CD14-positive monocyte (primary cell): ENCODE measurements at regions not wholly inside any gene's neighbourhood (a gene's known extent, or its start where the extent isn't known, plus 50 kb on each side); places are given as distances from the start of the nearest gene placed in this dataset.

Experiments used
- DNase-seq, 3 donors: peaks; one replicate each; pipeline ENCODE4 v3.0.0-alpha.2; 2011 to 2022
- H2AFZ ChIP-seq: 2 replicates; pipeline ENCODE4 v1.6.0; 2012; ENCODE audit warnings: mild to moderate bottlenecking, low read depth, low read length, inconsistent platforms; ENCODE audit not compliant: insufficient read depth, poor library complexity, severe bottlenecking
- H3K27ac ChIP-seq, 2 donors: 1 replicate in 1 of 2; 2 replicates in 1 of 2; pipeline ENCODE4 v1.5.1; 2012 to 2013; ENCODE audit warnings: low read length in 2 of 2, control low read depth in 1 of 2, inconsistent platforms in 1 of 2, low read depth in 1 of 2, mild to moderate bottlenecking in 1 of 2
- H3K27me3 ChIP-seq, 2 donors: one replicate each; pipeline versions ENCODE4 v1.6.0 to v1.6.1; 2011 to 2013; ENCODE audit warnings: low read length in 2 of 2; ENCODE audit not compliant: control insufficient read depth in 2 of 2, insufficient read depth in 2 of 2
- H3K36me3 ChIP-seq, 2 donors: replicated peaks in 1 of 2; 1 replicate in 1 of 2; 2 replicates in 1 of 2; pipeline versions ENCODE4 v1.5.1 to v1.6.1; 2012 to 2013; ENCODE audit warnings: low read length in 2 of 2, control low read depth in 1 of 2, inconsistent platforms in 1 of 2, mild to moderate bottlenecking in 1 of 2; ENCODE audit not compliant: insufficient read depth in 2 of 2, control insufficient read depth in 1 of 2
- H3K4me1 ChIP-seq, 2 donors: 1 replicate in 1 of 2; 2 replicates in 1 of 2; pipeline versions ENCODE4 v1.5.1 to v1.6.1; 2012 to 2013; ENCODE audit warnings: low read length in 2 of 2, control low read depth in 1 of 2, inconsistent platforms in 1 of 2, mild to moderate bottlenecking in 1 of 2, moderate library complexity in 1 of 2; ENCODE audit not compliant: insufficient read depth in 2 of 2, control insufficient read depth in 1 of 2
- H3K4me2 ChIP-seq: replicated peaks from 2 replicates; pipeline ENCODE3; 2012; ENCODE audit warnings: low read length, moderate library complexity, mild to moderate bottlenecking; ENCODE audit not compliant: poor library complexity, severe bottlenecking; ENCODE audit errors: extremely low read depth
- H3K4me3 ChIP-seq, 3 experiments: fragments of 200-600 bp in 1 of 3; sonication (generic) in 1 of 3; replicated peaks in 1 of 3; 1 replicate in 2 of 3; 2 replicates in 1 of 3; pipeline ENCODE4 v1.5.1; 2011 to 2013; ENCODE audit warnings: low read length in 3 of 3, mild to moderate bottlenecking in 3 of 3, control low read depth in 2 of 3, low read depth in 2 of 3, inconsistent platforms in 1 of 3, moderate library complexity in 1 of 3
- H3K79me2 ChIP-seq: 2 replicates; pipeline ENCODE4 v1.6.0; 2012; ENCODE audit warnings: mild to moderate bottlenecking, control low read depth, inconsistent platforms, low read length, moderate library complexity; ENCODE audit not compliant: insufficient read depth
- H3K9ac ChIP-seq: 2 replicates; pipeline ENCODE4 v1.6.0; 2017; ENCODE audit warnings: low read length, mild to moderate bottlenecking; ENCODE audit not compliant: insufficient read depth, poor library complexity, severe bottlenecking
- H3K9me3 ChIP-seq, 2 donors: replicated peaks in 1 of 2; 1 replicate in 1 of 2; 2 replicates in 1 of 2; pipeline versions ENCODE4 v1.5.1 to v1.6.1; 2012 to 2013; ENCODE audit warnings: low read length in 2 of 2, control low read depth in 1 of 2; ENCODE audit not compliant: control insufficient read depth in 1 of 2, insufficient read depth in 1 of 2
- H4K20me1 ChIP-seq: 2 replicates; pipeline ENCODE4 v1.6.0; 2012; ENCODE audit warnings: mild to moderate bottlenecking, low read length, control low read depth, moderate library complexity; ENCODE audit not compliant: insufficient read depth
- H3K27ac Mint-ChIP-seq, 7 donors: one replicate each; pipeline ENCODE4 v1.8.0; 2020; ENCODE audit warnings: mild to moderate bottlenecking in 7 of 7, mixed read lengths in 7 of 7, moderate library complexity in 6 of 7, inconsistent platforms in 2 of 7
- H3K27me3 Mint-ChIP-seq, 3 donors: one replicate each; pipeline ENCODE4 v1.8.0; 2021 to 2022; ENCODE audit warnings: low read depth in 3 of 3, mild to moderate bottlenecking in 3 of 3, mixed read lengths in 3 of 3, moderate library complexity in 3 of 3, inconsistent platforms in 1 of 3
- H3K36me3 Mint-ChIP-seq, 2 donors: one replicate each; pipeline ENCODE4 v1.8.0; 2020; ENCODE audit warnings: mixed read lengths in 2 of 2, inconsistent platforms in 1 of 2, mild to moderate bottlenecking in 1 of 2
- H3K4me1 Mint-ChIP-seq: one replicate; pipeline ENCODE4 v1.8.0; 2020; ENCODE audit warnings: mild to moderate bottlenecking, mixed read lengths
- H3K4me3 Mint-ChIP-seq, 2 donors: one replicate each; pipeline ENCODE4 v1.8.0; 2020; ENCODE audit warnings: mild to moderate bottlenecking in 2 of 2, mixed read lengths in 2 of 2, moderate library complexity in 1 of 2
- H3K9me3 Mint-ChIP-seq, 7 donors: one replicate each; pipeline ENCODE4 v1.8.0; 2020 to 2022; ENCODE audit warnings: mixed read lengths in 7 of 7, mild to moderate bottlenecking in 6 of 7, moderate library complexity in 6 of 7, inconsistent platforms in 2 of 7
- WGBS: methylation state at CpG from one replicate; pipeline ENCODE4 v1.1.5; 2013; ENCODE audit warnings: missing lambda C conversion rate; ENCODE audit not compliant: insufficient coverage; 5-methylcytosine and 5-hydroxymethylcytosine counted together
- intact Hi-C, 2 donors: fragments of 100-400 bp; cut with micrococcal nuclease; formaldehyde crosslinking; loops; one replicate each; pipeline versions ENCODE4 v1.15.0 to v1.15.1; 2023
- TF ChIP-seq, protein P1 (sequence below): fragments of 200-600 bp; IDR thresholded peaks from one replicate; pipeline ENCODE4 v1.8.0; 2022; ENCODE audit warnings: antibody characterized with exemption, mild to moderate bottlenecking

DNA sequence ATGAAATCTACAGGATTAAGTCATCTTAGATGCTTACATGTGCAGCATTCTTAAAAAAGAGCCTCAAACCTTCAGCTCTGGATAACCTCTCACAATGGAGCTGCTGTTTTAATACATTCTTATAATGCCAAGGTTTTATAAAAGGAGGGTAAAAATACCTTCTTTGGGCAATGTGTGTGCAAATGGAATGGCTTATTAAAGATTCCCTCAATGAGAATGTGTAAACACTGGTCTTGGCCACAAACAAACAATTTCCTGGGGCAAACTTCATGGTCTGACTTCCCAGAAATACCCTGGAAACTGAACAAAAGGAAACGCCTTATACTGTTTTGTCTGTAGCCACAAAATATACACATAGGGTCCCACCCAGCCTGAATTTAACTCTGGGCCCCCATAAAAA is 148.6 kb upstream of the INTU start:
- Histone ChIP-seq H4K20me1 (no peaks in the 10 kb centered on the region), H3K27me3 (no peaks in the 10 kb centered on the region), H3K4me1 (no peaks in the 10 kb centered on the region), H3K27ac (no peak overlapping the region), H3K9me3 (no peaks in the 10 kb centered on the region), H2AFZ (no peak overlapping the region), H3K9ac (no peak overlapping the region), H3K36me3 (no peaks in the 10 kb centered on the region), H3K4me2 (no peak overlapping the region), H3K4me3 (no peak overlapping the region), H3K79me2 (no peaks in the 10 kb centered on the region)
- H3K27ac Mint-ChIP-seq: no peak overlapping the region
- no peak for DNase-seq
- 67% methylated on average over 1 of the region's 1 CpG for WGBS
- intact Hi-C loops: no loop called here
- peaks cover 0 to under 1% (median 0%) of the 10 kb centered on the region in 3 donors for H3K27me3 Mint-ChIP-seq
- no peaks in the 10 kb centered on the region for H3K36me3 Mint-ChIP-seq
- peaks cover 0 to 2% (median 0%) of the 10 kb centered on the region in 7 donors for H3K9me3 Mint-ChIP-seq
- TF ChIP-seq, protein P1, sequence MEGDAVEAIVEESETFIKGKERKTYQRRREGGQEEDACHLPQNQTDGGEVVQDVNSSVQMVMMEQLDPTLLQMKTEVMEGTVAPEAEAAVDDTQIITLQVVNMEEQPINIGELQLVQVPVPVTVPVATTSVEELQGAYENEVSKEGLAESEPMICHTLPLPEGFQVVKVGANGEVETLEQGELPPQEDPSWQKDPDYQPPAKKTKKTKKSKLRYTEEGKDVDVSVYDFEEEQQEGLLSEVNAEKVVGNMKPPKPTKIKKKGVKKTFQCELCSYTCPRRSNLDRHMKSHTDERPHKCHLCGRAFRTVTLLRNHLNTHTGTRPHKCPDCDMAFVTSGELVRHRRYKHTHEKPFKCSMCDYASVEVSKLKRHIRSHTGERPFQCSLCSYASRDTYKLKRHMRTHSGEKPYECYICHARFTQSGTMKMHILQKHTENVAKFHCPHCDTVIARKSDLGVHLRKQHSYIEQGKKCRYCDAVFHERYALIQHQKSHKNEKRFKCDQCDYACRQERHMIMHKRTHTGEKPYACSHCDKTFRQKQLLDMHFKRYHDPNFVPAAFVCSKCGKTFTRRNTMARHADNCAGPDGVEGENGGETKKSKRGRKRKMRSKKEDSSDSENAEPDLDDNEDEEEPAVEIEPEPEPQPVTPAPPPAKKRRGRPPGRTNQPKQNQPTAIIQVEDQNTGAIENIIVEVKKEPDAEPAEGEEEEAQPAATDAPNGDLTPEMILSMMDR: no peak
- no peaks in the 10 kb centered on the region for H3K4me1 Mint-ChIP-seq
- no peak overlapping the region for H3K4me3 Mint-ChIP-seq

DNA sequence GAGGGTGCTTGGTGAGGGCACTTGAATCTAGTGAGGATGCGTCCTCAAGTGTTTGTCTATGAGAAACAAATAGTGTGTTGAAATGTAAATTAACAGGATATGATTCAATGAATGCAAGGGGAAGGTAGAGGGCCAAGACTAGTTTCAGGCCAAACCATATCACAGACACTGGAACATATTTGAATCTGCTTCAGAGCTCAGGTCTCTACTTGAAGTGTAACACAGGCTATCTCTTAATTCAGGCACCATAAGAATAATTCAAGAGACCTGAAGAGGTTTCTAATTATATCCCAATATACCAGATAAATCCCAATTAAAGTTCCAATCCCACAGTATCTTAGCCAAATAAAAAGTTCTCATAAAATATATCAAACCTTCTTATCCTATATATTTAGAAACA is 146.5 kb upstream of the INTU start:
- no peak overlapping the region for H3K4me2 ChIP-seq
- WGBS: 71% methylated on average over 1 of the region's 1 CpG
- no peaks in the 10 kb centered on the region for H3K4me1 ChIP-seq
- no peaks in the 10 kb centered on the region for H3K36me3 Mint-ChIP-seq
- H3K9ac ChIP-seq: no peak overlapping the region
- no peak overlapping the region for H3K27ac ChIP-seq
- H3K79me2 ChIP-seq: no peaks in the 10 kb centered on the region
- peaks cover 0 to 2% (median 0%) of the 10 kb centered on the region in 7 donors for H3K9me3 Mint-ChIP-seq
- no peak overlapping the region for H3K4me3 Mint-ChIP-seq
- no peak overlapping the region for H3K27ac Mint-ChIP-seq
- H2AFZ ChIP-seq: no peak overlapping the region
- H3K4me1 Mint-ChIP-seq: peaks cover 4% of the 10 kb centered on the region
- TF ChIP-seq, protein P1: no peak
- no peaks in the 10 kb centered on the region for H4K20me1 ChIP-seq
- H3K36me3 ChIP-seq: no peaks in the 10 kb centered on the region
- no peak overlapping the region for H3K4me3 ChIP-seq
- DNase-seq: no peak
- intact Hi-C loops: no loop called here
- H3K9me3 ChIP-seq: no peaks in the 10 kb centered on the region
- no peaks in the 10 kb centered on the region for H3K27me3 ChIP-seq
- peaks cover 0 to 2% (median 0%) of the 10 kb centered on the region in 3 donors for H3K27me3 Mint-ChIP-seq
